ENCODE measurements at regions not wholly inside any gene's neighbourhood (a gene's known extent, or its start where the extent isn't known, plus 50 kb on each side); places are given as distances from the start of the nearest gene placed in this dataset.

DNA sequence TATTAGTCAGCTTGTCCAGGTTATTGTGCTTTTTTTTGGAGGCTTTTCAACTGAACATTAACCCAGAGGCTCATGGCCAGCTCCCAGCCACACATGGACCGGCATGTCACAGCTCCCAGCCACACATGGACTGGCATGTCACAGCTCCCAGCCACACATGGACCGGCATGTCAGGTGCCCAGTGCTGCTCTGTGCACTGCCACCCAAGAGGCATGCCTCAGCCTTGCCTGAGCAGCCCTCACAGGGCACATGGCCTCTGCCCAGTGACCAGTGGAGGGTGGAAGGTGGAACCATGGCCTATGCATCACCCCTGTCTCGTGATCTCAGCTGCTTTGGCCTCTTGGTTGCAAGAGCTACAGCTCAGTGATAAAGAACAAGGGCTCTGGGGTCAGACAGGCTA, 119.8 kb downstream of the OAT start:
- TF ChIP-seq, protein P1, sequence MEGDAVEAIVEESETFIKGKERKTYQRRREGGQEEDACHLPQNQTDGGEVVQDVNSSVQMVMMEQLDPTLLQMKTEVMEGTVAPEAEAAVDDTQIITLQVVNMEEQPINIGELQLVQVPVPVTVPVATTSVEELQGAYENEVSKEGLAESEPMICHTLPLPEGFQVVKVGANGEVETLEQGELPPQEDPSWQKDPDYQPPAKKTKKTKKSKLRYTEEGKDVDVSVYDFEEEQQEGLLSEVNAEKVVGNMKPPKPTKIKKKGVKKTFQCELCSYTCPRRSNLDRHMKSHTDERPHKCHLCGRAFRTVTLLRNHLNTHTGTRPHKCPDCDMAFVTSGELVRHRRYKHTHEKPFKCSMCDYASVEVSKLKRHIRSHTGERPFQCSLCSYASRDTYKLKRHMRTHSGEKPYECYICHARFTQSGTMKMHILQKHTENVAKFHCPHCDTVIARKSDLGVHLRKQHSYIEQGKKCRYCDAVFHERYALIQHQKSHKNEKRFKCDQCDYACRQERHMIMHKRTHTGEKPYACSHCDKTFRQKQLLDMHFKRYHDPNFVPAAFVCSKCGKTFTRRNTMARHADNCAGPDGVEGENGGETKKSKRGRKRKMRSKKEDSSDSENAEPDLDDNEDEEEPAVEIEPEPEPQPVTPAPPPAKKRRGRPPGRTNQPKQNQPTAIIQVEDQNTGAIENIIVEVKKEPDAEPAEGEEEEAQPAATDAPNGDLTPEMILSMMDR (IDR thresholded peaks at IDR 0.05), result no peak
- TF ChIP-seq POLR2A (IDR thresholded peaks at IDR 0.05) (no peak), EP300 (IDR thresholded peaks at IDR 0.05) (no peak)
